Gastrocnemius medialis (tissue), 4 donors: ENCODE measurements at regions not wholly inside any gene's neighbourhood (a gene's known extent, or its start where the extent isn't known, plus 50 kb on each side); places are given as distances from the start of the nearest gene placed in this dataset.

Experiments
- ATAC-seq, 2 donors: fragments of 150-250 bp; one replicate each; pipeline ENCODE4 v1.9.1; 2016
- DNase-seq, 2 donors: peaks; one replicate each; pipeline ENCODE4 v3.0.0-alpha.2; 2019
- H3K27ac ChIP-seq, 4 donors: fragments of 200-600 bp; sonication (generic); 1 replicate in 1 of 4; 2 replicates in 3 of 4; pipeline ENCODE4 v1.5.1; 2016 to 2018; ENCODE audit warnings: mild to moderate bottlenecking in 2 of 4, moderate library complexity in 1 of 4
- H3K27me3 ChIP-seq, 3 donors: fragments of 200-600 bp; sonication (generic) in 2 of 3; 1 replicate in 1 of 3; 2 replicates in 2 of 3; pipeline versions ENCODE4 v1.5.1 to v1.6.0; 2016 to 2019; ENCODE audit warnings: mild to moderate bottlenecking in 1 of 3, moderate library complexity in 1 of 3
- H3K36me3 ChIP-seq, 2 donors: fragments of 200-600 bp; sonication (generic) in 1 of 2; one replicate each; pipeline ENCODE4 v1.5.1; 2017 to 2018
- H3K4me1 ChIP-seq, 2 donors: fragments of 200-600 bp; sonication (generic) in 1 of 2; one replicate each; pipeline ENCODE4 v1.5.1; 2016 to 2017; ENCODE audit warnings: mild to moderate bottlenecking in 2 of 2
- H3K4me3 ChIP-seq, 4 donors: fragments of 200-600 bp; sonication (generic) in 3 of 4; 1 replicate in 1 of 4; 2 replicates in 3 of 4; pipeline ENCODE4 v1.5.1; 2016 to 2019; ENCODE audit warnings: mild to moderate bottlenecking in 2 of 4
- H3K9me3 ChIP-seq, 3 donors: fragments of 200-600 bp; sonication (generic) in 2 of 3; 1 replicate in 1 of 3; 2 replicates in 2 of 3; pipeline ENCODE4 v1.5.1; 2016 to 2019
- CTCF ChIP-seq, 5 experiments: fragments of 450-650 bp in 3 of 5; fragments of 200-600 bp in 2 of 5; sonication (generic) in 2 of 5; IDR thresholded peaks in 4 of 5; conservative IDR thresholded peaks in 1 of 5; 1 replicate in 4 of 5; 2 replicates in 1 of 5; pipeline ENCODE4 v1.5.1; 2016 to 2019; ENCODE audit warnings: antibody characterized with exemption in 5 of 5, mild to moderate bottlenecking in 3 of 5, moderate library complexity in 3 of 5
- POLR2A ChIP-seq, 2 donors: fragments of 450-650 bp; IDR thresholded peaks; one replicate each; pipeline ENCODE4 v1.6.1; 2017; ENCODE audit warnings: antibody characterized with exemption in 2 of 2, mild to moderate bottlenecking in 2 of 2, moderate library complexity in 2 of 2
- in situ Hi-C, 4 donors: fragments of 200-750 bp; cut with MboI; loops; one replicate each; pipeline versions ENCODE4 v1.15.0 to v1.8.0; 2017; ENCODE audit warnings: low sequenced_read_pairs in 4 of 4
- intact Hi-C: fragments of 100-400 bp; cut with DNase I; formaldehyde crosslinking; loops from one replicate; pipeline ENCODE4 v1.15.1; 2023; ENCODE audit warnings: low total_unique reads

- no peak for TF ChIP-seq POLR2A (IDR thresholded peaks at IDR 0.05)
- TF ChIP-seq CTCF (IDR thresholded peaks at IDR 0.05 in 4 of 5, conservative IDR thresholded peaks at IDR 0.05 in 1 of 5) = no peak
- no peaks in the 10 kb centered on the region for H3K27me3 ChIP-seq
- H3K9me3 ChIP-seq = no peaks in the 10 kb centered on the region
- peaks cover 0 to 9% of the 10 kb centered on the region in 2 donors for H3K4me1 ChIP-seq
- in situ Hi-C loops = no loop called here
- no peaks in the 10 kb centered on the region for H3K36me3 ChIP-seq
- ATAC-seq (no peak), DNase-seq (no peak)
- H3K4me3 ChIP-seq = no peak overlapping the region
- intact Hi-C loops = no loop called here
- no peak overlapping the region for H3K27ac ChIP-seq
Observed at GRCh38 chr10:129102906-129103693, 363.9 kb upstream of the MGMT start.

- Histone ChIP-seq H3K27ac (peak overlapping the region in 1 of 4 donors; percentile 46), H3K4me3 (no peak overlapping the region), H3K36me3 (no peaks in the 10 kb centered on the region), H3K9me3 (no peaks in the 10 kb centered on the region), H3K27me3 (no peaks in the 10 kb centered on the region), H3K4me1 (peaks cover 0 to 9% of the 10 kb centered on the region in 2 donors)
- DNase-seq (no peak), ATAC-seq (no peak)
- in situ Hi-C loops (no loop called here), intact Hi-C loops (no loop called here)
- no peak for TF ChIP-seq CTCF (IDR thresholded peaks at IDR 0.05 in 4 of 5, conservative IDR thresholded peaks at IDR 0.05 in 1 of 5)
- no peak for TF ChIP-seq POLR2A (IDR thresholded peaks at IDR 0.05)
Observed at GRCh38 chr10:129104266-129105045, 362.6 kb upstream of the MGMT start.

GRCh38 chr10:129105266-129105665 is 361.8 kb upstream of the MGMT start:
- Histone ChIP-seq H3K9me3 (no peaks in the 10 kb centered on the region), H3K27ac (no peak overlapping the region), H3K4me3 (no peak overlapping the region), H3K27me3 (no peaks in the 10 kb centered on the region), H3K36me3 (no peaks in the 10 kb centered on the region), H3K4me1 (peaks cover 0 to 9% of the 10 kb centered on the region in 2 donors)
- intact Hi-C loops = no loop called here
- no peak for DNase-seq
- ATAC-seq = no peak
- in situ Hi-C loops = no loop called here
- TF ChIP-seq CTCF (IDR thresholded peaks at IDR 0.05 in 4 of 5, conservative IDR thresholded peaks at IDR 0.05 in 1 of 5) (no peak), POLR2A (IDR thresholded peaks at IDR 0.05) (no peak)

GRCh38 chr10:129106314-129106713 is 360.7 kb upstream of the MGMT start:
- DNase-seq = no peak
- TF ChIP-seq CTCF (IDR thresholded peaks at IDR 0.05 in 4 of 5, conservative IDR thresholded peaks at IDR 0.05 in 1 of 5) (no peak), POLR2A (IDR thresholded peaks at IDR 0.05) (no peak)
- no peak for ATAC-seq
- H3K9me3 ChIP-seq = no peaks in the 10 kb centered on the region
- H3K27me3 ChIP-seq = no peaks in the 10 kb centered on the region
- intact Hi-C loops (no loop called here), in situ Hi-C loops (no loop called here)
- no peak overlapping the region for H3K27ac ChIP-seq
- H3K4me3 ChIP-seq = no peak overlapping the region
- no peaks in the 10 kb centered on the region for H3K36me3 ChIP-seq
- H3K4me1 ChIP-seq = peaks cover 0 to 9% of the 10 kb centered on the region in 2 donors
